Osteoblast (primary cell): ENCODE measurements at regions not wholly inside any gene's neighbourhood (a gene's known extent, or its start where the extent isn't known, plus 50 kb on each side); places are given as distances from the start of the nearest gene placed in this dataset.
"Not testable (repeated sequence)": the region's sequence is repeated elsewhere in the genome, so short reads cannot be mapped to it uniquely, and the experiment has no call there.

Experiments
- DNase-seq: peaks from one replicate; pipeline ENCODE4 v3.0.0; 2011; ENCODE audit warnings: low spot score, mixed read lengths; ENCODE audit not compliant: insufficient read length; ENCODE audit errors: missing footprints
- H2AFZ ChIP-seq: 2 replicates; pipeline ENCODE4 v1.6.0; 2011; ENCODE audit warnings: mild to moderate bottlenecking, low read length
- H3K27ac ChIP-seq: 2 replicates; pipeline ENCODE4 v1.5.1; 2011; ENCODE audit warnings: mild to moderate bottlenecking, low read depth, low read length, moderate library complexity
- H3K27me3 ChIP-seq: 2 replicates; pipeline ENCODE4 v1.6.0; 2012; ENCODE audit warnings: mild to moderate bottlenecking, control low read depth, inconsistent platforms, low read length, moderate library complexity; ENCODE audit not compliant: insufficient read depth
- H3K36me3 ChIP-seq: 2 replicates; pipeline ENCODE4 v1.5.1; 2011; ENCODE audit warnings: mild to moderate bottlenecking, low read length, control low read depth, moderate library complexity; ENCODE audit not compliant: insufficient read depth
- H3K4me1 ChIP-seq: 2 replicates; pipeline ENCODE4 v1.5.1; 2011; ENCODE audit warnings: mild to moderate bottlenecking, low read length, control low read depth, moderate library complexity; ENCODE audit not compliant: insufficient read depth
- H3K4me2 ChIP-seq: 2 replicates; pipeline ENCODE4 v1.6.0; 2011; ENCODE audit warnings: mild to moderate bottlenecking, low read length; ENCODE audit not compliant: insufficient read depth
- H3K4me3 ChIP-seq: fragments of 200-600 bp; sonication (generic); 3 replicates; pipeline ENCODE4 v1.5.1; 2012; ENCODE audit warnings: mild to moderate bottlenecking, low read length, inconsistent platforms; ENCODE audit not compliant: insufficient read depth
- H3K79me2 ChIP-seq: 2 replicates; pipeline ENCODE4 v1.6.0; 2012; ENCODE audit warnings: mild to moderate bottlenecking, low read length, control low read depth, inconsistent platforms; ENCODE audit not compliant: insufficient read depth
- H3K9me3 ChIP-seq: 2 replicates; pipeline ENCODE4 v1.5.1; 2011; ENCODE audit warnings: low read depth, low read length, control low read depth
- H4K20me1 ChIP-seq: 2 replicates; pipeline ENCODE4 v1.6.0; 2012; ENCODE audit warnings: mild to moderate bottlenecking, low read length, control low read depth; ENCODE audit not compliant: insufficient read depth
- CTCF ChIP-seq: IDR thresholded peaks from 2 replicates; pipeline ENCODE4 v1.5.1; 2011; ENCODE audit warnings: mild to moderate bottlenecking, low read depth, low read length, moderate library complexity; ENCODE audit errors: extremely low read depth

- H3K27ac ChIP-seq: no peak overlapping the region
- no peaks in the 10 kb centered on the region for H3K36me3 ChIP-seq
- no peak for DNase-seq
- H3K27me3 ChIP-seq: no peaks in the 10 kb centered on the region
- H3K9me3 ChIP-seq: no peaks in the 10 kb centered on the region
- no peaks in the 10 kb centered on the region for H3K79me2 ChIP-seq
- H4K20me1 ChIP-seq: no peaks in the 10 kb centered on the region
- H3K4me1 ChIP-seq: no peaks in the 10 kb centered on the region
- H3K4me3 ChIP-seq: no peak overlapping the region
- no peak overlapping the region for H3K4me2 ChIP-seq
- H2AFZ ChIP-seq: no peak overlapping the region
- TF ChIP-seq CTCF: no peak
Observed at GRCh38 chr4:105068516-105068915, 78.2 kb upstream of the TET2 start.

GRCh38 chr4:105072095-105072494, 74.6 kb upstream of the TET2 start:
- not testable (repeated sequence) for H3K4me2 ChIP-seq, H3K79me2 ChIP-seq, H3K4me1 ChIP-seq, H3K36me3 ChIP-seq, H3K9me3 ChIP-seq, H2AFZ ChIP-seq, H3K4me3 ChIP-seq, DNase-seq, H4K20me1 ChIP-seq, H3K27ac ChIP-seq, H3K27me3 ChIP-seq

GRCh38 chr4:105074097-105074496, 72.6 kb upstream of the TET2 start:
- Histone ChIP-seq H3K4me2 (no peak overlapping the region), H3K36me3 (no peaks in the 10 kb centered on the region), H3K79me2 (no peaks in the 10 kb centered on the region), H3K4me3 (no peak overlapping the region), H3K4me1 (no peaks in the 10 kb centered on the region), H2AFZ (no peak overlapping the region), H4K20me1 (no peaks in the 10 kb centered on the region), H3K27ac (no peak overlapping the region), H3K9me3 (no peaks in the 10 kb centered on the region), H3K27me3 (no peaks in the 10 kb centered on the region)
- no peak for DNase-seq
- no peak for TF ChIP-seq CTCF

DNA sequence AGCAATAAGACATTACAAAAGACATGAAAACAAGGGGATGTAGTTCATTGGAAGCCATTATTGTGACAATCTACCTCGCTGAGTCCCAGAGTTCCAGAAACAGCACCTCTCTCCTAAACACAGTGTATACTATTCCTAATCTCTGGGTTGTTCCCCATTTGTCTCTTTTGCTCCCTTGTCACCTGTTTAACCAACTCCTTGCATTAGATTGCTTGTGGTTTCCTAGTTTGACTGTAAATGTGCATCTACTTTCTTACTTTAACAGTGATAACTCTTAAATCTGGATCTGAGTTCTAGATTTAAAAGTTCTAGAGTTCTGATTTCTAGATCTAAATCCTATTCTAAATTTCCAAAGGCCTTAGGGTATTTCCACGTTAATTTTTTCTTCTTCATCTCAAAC, 71.6 kb upstream of the TET2 start:
- no peak overlapping the region for H3K4me2 ChIP-seq
- TF ChIP-seq CTCF: no peak
- no peak overlapping the region for H2AFZ ChIP-seq
- no peak overlapping the region for H3K27ac ChIP-seq
- no peak for DNase-seq
- no peaks in the 10 kb centered on the region for H4K20me1 ChIP-seq
- no peaks in the 10 kb centered on the region for H3K36me3 ChIP-seq
- H3K4me1 ChIP-seq: no peaks in the 10 kb centered on the region
- no peaks in the 10 kb centered on the region for H3K79me2 ChIP-seq
- no peak overlapping the region for H3K4me3 ChIP-seq
- no peaks in the 10 kb centered on the region for H3K9me3 ChIP-seq
- H3K27me3 ChIP-seq: no peaks in the 10 kb centered on the region
